CD4-positive, alpha-beta T cell treated with Interleukin-4 for 1 hour (primary cell): ENCODE measurements at regions not wholly inside any gene's neighbourhood (a gene's known extent, or its start where the extent isn't known, plus 50 kb on each side); places are given as distances from the start of the nearest gene placed in this dataset.

Experiments
- DNase-seq, 2 donors: peaks; one replicate each; pipeline ENCODE4 v3.0.0-alpha.2; 2020 to 2022

DNA sequence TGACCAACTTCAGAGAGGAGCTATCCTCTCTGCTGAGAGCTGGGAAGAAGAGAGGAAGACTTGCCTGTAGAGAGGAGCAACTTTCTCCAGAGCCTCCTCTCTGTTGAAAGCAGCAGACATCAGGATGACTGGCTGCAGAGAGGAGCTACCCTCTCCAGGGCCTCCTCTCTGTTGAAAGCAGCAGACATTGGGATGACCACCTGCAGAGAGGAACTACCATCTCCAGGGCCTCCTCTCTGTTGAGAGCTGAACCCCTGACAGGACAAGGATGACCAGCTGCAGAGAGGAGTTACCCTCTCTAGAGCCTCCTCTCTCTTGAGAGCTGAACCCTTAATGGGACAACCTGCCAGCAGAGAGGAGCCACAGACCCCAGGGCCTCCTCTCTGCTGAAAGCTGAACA, 83.0 kb upstream of the GJB5 start:
- DNase-seq = no peak

- DNase-seq = peak; percentile 16 to 28
These were observed 73.1 kb upstream of the GJB5 start for GRCh38 chr1:34681480-34682451.

GRCh38 chr1:34682452-34683223, 72.2 kb upstream of the GJB5 start:
- no peak for DNase-seq

GRCh38 chr1:34683616-34684015, 71.2 kb upstream of the GJB5 start:
- DNase-seq = no peak

- DNase-seq = no peak
These were observed 70.6 kb upstream of the GJB5 start for GRCh38 chr1:34684266-34684665.

GRCh38 chr1:34685225-34685624, 69.6 kb upstream of the GJB5 start:
- no peak for DNase-seq

DNA sequence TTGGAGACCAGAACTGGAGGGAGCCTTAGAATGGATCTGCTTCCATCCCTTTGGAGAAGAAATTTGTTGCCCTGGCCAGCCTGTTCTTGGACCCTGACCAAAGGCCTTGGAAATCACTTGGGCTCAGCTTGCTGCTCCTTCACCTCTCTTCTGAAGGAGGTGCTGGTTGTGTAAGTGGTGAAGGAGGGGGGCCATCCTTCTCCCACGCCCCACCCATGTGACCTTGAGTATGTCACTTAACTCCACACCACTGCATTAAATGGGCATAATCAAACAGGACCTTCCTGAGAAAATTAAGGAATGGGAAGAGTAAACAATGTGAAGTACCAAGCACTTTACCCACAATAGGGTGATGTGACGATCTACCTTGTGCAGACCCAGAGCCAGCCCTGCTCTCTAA, 68.3 kb upstream of the GJB5 start:
- no peak for DNase-seq

DNA sequence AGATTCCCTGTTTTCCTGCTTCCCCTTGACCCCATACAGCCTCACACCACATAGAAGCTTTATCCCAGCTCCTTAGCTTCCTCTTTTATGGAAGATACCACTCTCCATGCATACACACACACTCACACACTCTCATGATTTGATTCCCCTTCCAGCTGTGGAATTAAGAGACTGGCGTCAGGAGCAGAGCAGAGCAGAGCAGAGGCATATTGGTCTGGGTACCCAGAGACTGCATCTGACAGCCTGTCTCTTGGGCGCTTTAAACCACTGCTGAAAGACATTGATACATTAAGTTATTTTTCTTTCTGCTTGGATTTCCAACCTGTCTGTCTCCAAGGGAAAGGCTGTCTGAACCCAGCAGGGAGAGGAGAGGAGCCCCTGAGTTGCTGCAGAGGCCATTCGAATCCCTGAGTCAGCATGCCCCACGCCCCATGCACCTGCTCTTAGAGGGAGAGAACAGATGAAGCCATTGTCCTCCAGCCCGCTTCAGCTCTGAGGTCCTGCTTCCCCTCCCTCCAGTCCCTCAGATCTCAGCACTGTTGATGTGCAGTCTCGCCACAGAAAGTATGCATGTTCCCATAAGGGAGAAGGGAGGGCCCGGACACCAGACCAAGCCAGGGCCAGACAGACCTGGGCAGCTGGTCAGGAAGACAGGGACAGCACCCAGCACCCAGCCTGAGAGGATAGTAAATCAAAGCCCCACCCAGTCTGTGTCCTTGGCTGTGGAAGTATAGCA, 66.7 kb upstream of the GJB5 start:
- no peak for DNase-seq

- DNase-seq = no peak
These were observed 64.6 kb upstream of the GJB5 start for GRCh38 chr1:34690269-34690668.

- no peak for DNase-seq
These were observed 61.8 kb upstream of the GJB5 start for GRCh38 chr1:34693081-34693480.

DNA sequence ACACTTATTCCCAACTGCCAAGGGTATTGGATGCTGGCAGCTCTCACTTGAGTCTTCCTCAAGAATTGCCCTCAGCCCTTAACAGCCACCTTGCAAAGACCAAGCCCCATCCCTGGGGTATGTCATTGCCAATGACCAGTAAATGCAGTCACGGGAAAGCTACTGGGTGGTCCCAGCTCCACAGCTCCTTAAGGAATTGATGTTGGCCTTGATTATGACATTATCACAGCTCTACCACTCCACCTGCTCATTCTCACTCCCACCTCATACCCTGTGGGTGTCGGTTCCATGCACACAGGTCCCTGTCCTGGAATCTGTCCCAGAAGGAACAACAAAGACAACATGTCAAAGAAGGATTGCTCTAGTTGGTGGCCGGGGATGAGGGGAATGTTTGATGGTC, 60.5 kb upstream of the GJB5 start:
- no peak for DNase-seq

DNA sequence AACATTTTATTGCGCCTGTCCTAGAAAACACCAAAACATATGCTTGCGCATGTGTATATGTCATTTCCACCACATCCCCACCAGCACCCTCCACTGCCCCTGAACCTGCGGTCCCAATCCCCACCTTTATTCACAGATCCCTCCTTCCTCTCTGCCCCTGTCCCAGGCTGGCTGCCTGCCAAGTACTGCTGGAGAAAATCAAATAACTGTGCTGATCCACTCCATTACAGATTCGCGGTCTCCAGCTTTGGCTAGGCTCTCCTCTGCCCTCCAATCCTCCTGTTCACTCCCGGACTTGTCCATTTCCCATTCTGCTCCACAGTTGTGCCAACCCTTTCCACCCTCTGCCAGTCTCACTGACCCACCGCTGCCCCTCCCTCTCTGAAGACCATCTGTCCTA, 59.3 kb upstream of the GJB5 start:
- DNase-seq = no peak

DNA sequence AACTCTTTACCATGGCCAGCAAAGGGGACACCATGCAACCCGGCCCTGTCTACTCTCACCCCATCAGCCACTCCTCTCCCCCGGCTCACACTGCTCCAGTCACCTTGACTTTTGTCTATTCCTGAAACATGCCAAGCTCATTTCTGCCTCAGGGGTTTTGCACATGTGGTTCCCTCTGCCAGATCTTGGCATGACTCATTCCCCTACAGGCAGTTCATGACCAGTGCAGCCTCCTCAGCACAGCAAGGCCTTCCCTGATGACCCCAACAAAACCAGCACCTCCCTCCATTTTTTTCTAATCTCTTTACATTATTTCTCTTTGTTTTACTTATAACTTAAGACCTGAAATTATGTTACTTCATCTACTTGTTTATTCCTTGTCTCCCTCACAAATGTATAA, 58.6 kb upstream of the GJB5 start:
- DNase-seq = no peak

DNA sequence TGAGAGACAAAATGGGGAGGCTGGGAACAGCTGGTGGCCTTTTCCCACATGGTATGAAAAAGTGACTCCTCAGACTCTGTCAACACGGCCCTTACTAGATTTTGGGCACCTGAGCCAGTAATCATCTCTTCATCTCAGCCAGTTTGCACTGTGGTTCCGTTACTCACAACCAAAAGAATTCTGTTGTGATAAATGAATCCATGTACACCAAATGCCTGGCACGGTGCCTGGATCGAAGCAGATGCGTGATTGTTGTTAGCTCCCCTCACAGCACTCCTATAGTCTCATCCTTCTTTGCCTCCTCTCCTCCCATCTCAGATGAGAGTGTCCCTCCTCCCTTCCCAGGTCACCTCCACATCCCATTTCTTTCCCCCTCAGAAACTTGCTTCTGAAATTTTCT, 57.9 kb upstream of the GJB5 start:
- DNase-seq = no peak

DNA sequence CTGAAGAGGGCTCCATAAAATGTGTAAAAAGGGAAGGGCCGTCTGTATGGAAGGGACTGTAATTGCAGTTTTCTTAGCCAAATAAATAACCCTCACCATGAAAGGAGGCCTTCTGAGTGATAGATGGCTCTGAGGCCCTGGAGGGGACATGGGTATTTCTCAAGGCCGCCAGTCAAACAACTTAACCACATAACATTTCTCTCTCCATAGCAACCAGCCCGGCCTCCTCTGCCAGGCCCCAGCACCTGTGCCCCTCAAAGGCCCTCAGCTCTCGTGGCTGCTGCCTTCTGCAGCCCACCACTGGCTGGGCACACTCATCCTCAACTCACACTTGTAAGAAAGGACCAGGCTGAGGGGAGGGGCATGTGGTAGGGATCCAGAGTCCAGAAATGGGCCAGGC, 57.0 kb upstream of the GJB5 start:
- no peak for DNase-seq

- no peak for DNase-seq
These were observed 53.4 kb upstream of the GJB5 start for GRCh38 chr1:34701326-34702060.
